GM23248 (cell line): ENCODE measurements at regions not wholly inside any gene's neighbourhood (a gene's known extent, or its start where the extent isn't known, plus 50 kb on each side); places are given as distances from the start of the nearest gene placed in this dataset.

Experiments used
- EZH2 ChIP-seq: fragments of 200-600 bp; sonication (generic); IDR thresholded peaks from 2 replicates; pipeline ENCODE4 v1.6.1; 2018; ENCODE audit warnings: antibody characterized with exemption, mild to moderate bottlenecking; ENCODE audit not compliant: insufficient read depth, poor library complexity, severe bottlenecking
- EZH2phosphoT487 ChIP-seq: fragments of 200-600 bp; sonication (generic); IDR thresholded peaks from 2 replicates; pipeline ENCODE4 v1.6.1; 2018; ENCODE audit warnings: antibody characterized with exemption, moderate library complexity, mild to moderate bottlenecking, low read depth; ENCODE audit not compliant: insufficient read depth

GRCh38 chr5:29504411-29504810 lies 1689.1 kb upstream of the CDH6 start:
- TF ChIP-seq EZH2phosphoT487 (no peak), EZH2 (no peak)
